ACC112 (cell line): ENCODE measurements at regions not wholly inside any gene's neighbourhood (a gene's known extent, or its start where the extent isn't known, plus 50 kb on each side); places are given as distances from the start of the nearest gene placed in this dataset.
A peak's percentile ranks its signal among the peaks of the same experiment; 100 is the strongest.

ENCODE experiments used
- H2AFZ ChIP-seq: fragments of 200-600 bp; sonication (generic); one replicate; pipeline ENCODE4 v1.6.0; 2017; ENCODE audit warnings: antibody characterized with exemption, low read length; ENCODE audit not compliant: unreplicated experiment
- H3K27ac ChIP-seq: fragments of 200-600 bp; sonication (generic); 2 replicates; pipeline ENCODE4 v1.5.1; 2014; ENCODE audit warnings: low read depth, mild to moderate bottlenecking, antibody characterized with exemption, low read length, moderate library complexity
- H3K27me3 ChIP-seq: fragments of 200-600 bp; sonication (generic); 2 replicates; pipeline ENCODE4 v1.6.1; 2014; ENCODE audit warnings: mild to moderate bottlenecking, antibody characterized with exemption, low read length, moderate library complexity, mixed read lengths; ENCODE audit not compliant: insufficient read depth
- H3K36me3 ChIP-seq: fragments of 200-600 bp; sonication (generic); 2 replicates; pipeline ENCODE4 v1.6.1; 2016; ENCODE audit warnings: mild to moderate bottlenecking, antibody characterized with exemption, low read length, moderate library complexity, mixed read lengths; ENCODE audit not compliant: insufficient read depth
- H3K4me1 ChIP-seq: fragments of 200-600 bp; sonication (generic); one replicate; pipeline ENCODE4 v1.6.1; 2016; ENCODE audit warnings: low read length, mixed read lengths; ENCODE audit not compliant: insufficient read depth, unreplicated experiment, control insufficient read depth
- H3K4me3 ChIP-seq: fragments of 200-600 bp; sonication (generic); 2 replicates; pipeline ENCODE4 v1.5.1; 2014; ENCODE audit warnings: mild to moderate bottlenecking, low read depth, low read length
- H3K79me2 ChIP-seq: fragments of 200-600 bp; sonication (generic); one replicate; pipeline ENCODE4 v1.6.0; 2016; ENCODE audit warnings: low read length; ENCODE audit not compliant: control insufficient read depth, unreplicated experiment, insufficient read depth

GRCh38 chr21:36642777-36643176, 56.1 kb upstream of the SIM2 start:
- Histone ChIP-seq H2AFZ (no peak overlapping the region), H3K36me3 (no peaks in the 10 kb centered on the region), H3K4me1 (peaks cover 21% of the 10 kb centered on the region), H3K79me2 (no peaks in the 10 kb centered on the region), H3K27ac (no peak overlapping the region), H3K27me3 (peaks cover 4% of the 10 kb centered on the region; the same call in 1 of the 2 replicates), H3K4me3 (no peak overlapping the region)

GRCh38 chr21:36643374-36644250, 55.3 kb upstream of the SIM2 start:
- Histone ChIP-seq H3K36me3 (no peaks in the 10 kb centered on the region), H3K4me3 (no peak overlapping the region), H3K4me1 (peaks cover 25% of the 10 kb centered on the region), H3K27ac (no peak overlapping the region), H2AFZ (no peak overlapping the region), H3K27me3 (no peaks in the 10 kb centered on the region), H3K79me2 (no peaks in the 10 kb centered on the region)

- H3K27me3 ChIP-seq, result no peaks in the 10 kb centered on the region
- no peaks in the 10 kb centered on the region for H3K79me2 ChIP-seq
- H2AFZ ChIP-seq, result no peak overlapping the region
- no peak overlapping the region for H3K4me3 ChIP-seq
- H3K27ac ChIP-seq, result no peak overlapping the region
- peaks cover 12% of the 10 kb centered on the region for H3K4me1 ChIP-seq
- H3K36me3 ChIP-seq, result no peaks in the 10 kb centered on the region
These were observed 52.9 kb upstream of the SIM2 start for GRCh38 chr21:36646011-36646410.

GRCh38 chr21:36646645-36647044, 52.3 kb upstream of the SIM2 start:
- no peaks in the 10 kb centered on the region for H3K36me3 ChIP-seq
- H3K4me1 ChIP-seq, result peaks cover 12% of the 10 kb centered on the region
- no peak overlapping the region for H3K4me3 ChIP-seq
- H3K27me3 ChIP-seq, result no peaks in the 10 kb centered on the region
- no peaks in the 10 kb centered on the region for H3K79me2 ChIP-seq
- H3K27ac ChIP-seq, result no peak overlapping the region
- no peak overlapping the region for H2AFZ ChIP-seq

- no peaks in the 10 kb centered on the region for H3K36me3 ChIP-seq
- H2AFZ ChIP-seq, result no peak overlapping the region
- peaks cover 12% of the 10 kb centered on the region for H3K4me1 ChIP-seq
- H3K27me3 ChIP-seq, result peaks cover 8% of the 10 kb centered on the region
- H3K79me2 ChIP-seq, result no peaks in the 10 kb centered on the region
- no peak overlapping the region for H3K4me3 ChIP-seq
- peak overlapping the region; percentile 9; the same call in 1 of the 2 replicates for H3K27ac ChIP-seq
These were observed 51.4 kb upstream of the SIM2 start for GRCh38 chr21:36647279-36648093.
